Panc1 (cell line): ENCODE measurements at regions not wholly inside any gene's neighbourhood (a gene's known extent, or its start where the extent isn't known, plus 50 kb on each side); places are given as distances from the start of the nearest gene placed in this dataset.

Experiments used
- CTCF ChIP-seq: fragments of 450-650 bp; IDR thresholded peaks from 2 replicates; pipeline ENCODE4 v1.5.1; 2017; ENCODE audit warnings: mild to moderate bottlenecking
- TF ChIP-seq, protein P1 (sequence below), 2 experiments: IDR thresholded peaks; 2 replicates each; pipeline ENCODE4 v1.6.1; 2011 to 2012; ENCODE audit warnings: low read depth in 2 of 2, control low read depth in 1 of 2, low read length in 1 of 2, mild to moderate bottlenecking in 1 of 2, moderate library complexity in 1 of 2; ENCODE audit not compliant: insufficient read depth in 1 of 2

- no peak for TF ChIP-seq CTCF
- TF ChIP-seq, protein P1, sequence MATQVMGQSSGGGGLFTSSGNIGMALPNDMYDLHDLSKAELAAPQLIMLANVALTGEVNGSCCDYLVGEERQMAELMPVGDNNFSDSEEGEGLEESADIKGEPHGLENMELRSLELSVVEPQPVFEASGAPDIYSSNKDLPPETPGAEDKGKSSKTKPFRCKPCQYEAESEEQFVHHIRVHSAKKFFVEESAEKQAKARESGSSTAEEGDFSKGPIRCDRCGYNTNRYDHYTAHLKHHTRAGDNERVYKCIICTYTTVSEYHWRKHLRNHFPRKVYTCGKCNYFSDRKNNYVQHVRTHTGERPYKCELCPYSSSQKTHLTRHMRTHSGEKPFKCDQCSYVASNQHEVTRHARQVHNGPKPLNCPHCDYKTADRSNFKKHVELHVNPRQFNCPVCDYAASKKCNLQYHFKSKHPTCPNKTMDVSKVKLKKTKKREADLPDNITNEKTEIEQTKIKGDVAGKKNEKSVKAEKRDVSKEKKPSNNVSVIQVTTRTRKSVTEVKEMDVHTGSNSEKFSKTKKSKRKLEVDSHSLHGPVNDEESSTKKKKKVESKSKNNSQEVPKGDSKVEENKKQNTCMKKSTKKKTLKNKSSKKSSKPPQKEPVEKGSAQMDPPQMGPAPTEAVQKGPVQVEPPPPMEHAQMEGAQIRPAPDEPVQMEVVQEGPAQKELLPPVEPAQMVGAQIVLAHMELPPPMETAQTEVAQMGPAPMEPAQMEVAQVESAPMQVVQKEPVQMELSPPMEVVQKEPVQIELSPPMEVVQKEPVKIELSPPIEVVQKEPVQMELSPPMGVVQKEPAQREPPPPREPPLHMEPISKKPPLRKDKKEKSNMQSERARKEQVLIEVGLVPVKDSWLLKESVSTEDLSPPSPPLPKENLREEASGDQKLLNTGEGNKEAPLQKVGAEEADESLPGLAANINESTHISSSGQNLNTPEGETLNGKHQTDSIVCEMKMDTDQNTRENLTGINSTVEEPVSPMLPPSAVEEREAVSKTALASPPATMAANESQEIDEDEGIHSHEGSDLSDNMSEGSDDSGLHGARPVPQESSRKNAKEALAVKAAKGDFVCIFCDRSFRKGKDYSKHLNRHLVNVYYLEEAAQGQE (IDR thresholded peaks at IDR 0.05; ENCODE audit: insufficient read depth in 1 of 2, low read depth in 2 of 2, low read length in 1 of 2) = no peak
Observed at GRCh38 chr1:82919837-82920236, 1079.1 kb downstream of the TTLL7 start.
